ENCODE measurements at regions not wholly inside any gene's neighbourhood (a gene's known extent, or its start where the extent isn't known, plus 50 kb on each side); places are given as distances from the start of the nearest gene placed in this dataset.

DNA sequence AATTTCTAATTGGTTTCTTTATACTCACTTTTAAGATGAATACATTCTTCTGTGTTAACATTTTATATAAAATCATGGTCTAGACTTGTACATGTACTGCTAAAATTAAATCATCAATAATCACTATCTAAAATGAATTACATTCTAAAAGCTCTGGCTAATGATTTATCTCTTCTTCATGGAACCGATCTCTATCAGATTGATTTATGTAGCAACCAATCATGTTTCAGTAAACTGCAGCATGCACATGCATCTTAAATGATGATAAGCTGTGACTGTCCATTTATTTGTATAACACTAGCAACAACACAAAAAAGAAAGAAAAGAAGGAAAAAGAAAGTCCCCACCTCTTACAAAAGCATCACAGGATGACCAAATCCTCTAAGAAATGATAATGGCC lies 669.2 kb downstream of the NR2F1-AS1 start:
- TF ChIP-seq, protein P1, sequence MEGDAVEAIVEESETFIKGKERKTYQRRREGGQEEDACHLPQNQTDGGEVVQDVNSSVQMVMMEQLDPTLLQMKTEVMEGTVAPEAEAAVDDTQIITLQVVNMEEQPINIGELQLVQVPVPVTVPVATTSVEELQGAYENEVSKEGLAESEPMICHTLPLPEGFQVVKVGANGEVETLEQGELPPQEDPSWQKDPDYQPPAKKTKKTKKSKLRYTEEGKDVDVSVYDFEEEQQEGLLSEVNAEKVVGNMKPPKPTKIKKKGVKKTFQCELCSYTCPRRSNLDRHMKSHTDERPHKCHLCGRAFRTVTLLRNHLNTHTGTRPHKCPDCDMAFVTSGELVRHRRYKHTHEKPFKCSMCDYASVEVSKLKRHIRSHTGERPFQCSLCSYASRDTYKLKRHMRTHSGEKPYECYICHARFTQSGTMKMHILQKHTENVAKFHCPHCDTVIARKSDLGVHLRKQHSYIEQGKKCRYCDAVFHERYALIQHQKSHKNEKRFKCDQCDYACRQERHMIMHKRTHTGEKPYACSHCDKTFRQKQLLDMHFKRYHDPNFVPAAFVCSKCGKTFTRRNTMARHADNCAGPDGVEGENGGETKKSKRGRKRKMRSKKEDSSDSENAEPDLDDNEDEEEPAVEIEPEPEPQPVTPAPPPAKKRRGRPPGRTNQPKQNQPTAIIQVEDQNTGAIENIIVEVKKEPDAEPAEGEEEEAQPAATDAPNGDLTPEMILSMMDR (IDR thresholded peaks at IDR 0.05; ENCODE audit: low read length): no peak
- no peak for TF ChIP-seq EZH2 (IDR thresholded peaks at IDR 0.05; ENCODE audit: borderline replicate concordance, low read length)

Data from OCI-LY1 (cell line).